ENCODE measurements at regions not wholly inside any gene's neighbourhood (a gene's known extent, or its start where the extent isn't known, plus 50 kb on each side); places are given as distances from the start of the nearest gene placed in this dataset.
"Not testable (repeated sequence)": the region's sequence is repeated elsewhere in the genome, so short reads cannot be mapped to it uniquely, and the experiment has no call there.

DNA sequence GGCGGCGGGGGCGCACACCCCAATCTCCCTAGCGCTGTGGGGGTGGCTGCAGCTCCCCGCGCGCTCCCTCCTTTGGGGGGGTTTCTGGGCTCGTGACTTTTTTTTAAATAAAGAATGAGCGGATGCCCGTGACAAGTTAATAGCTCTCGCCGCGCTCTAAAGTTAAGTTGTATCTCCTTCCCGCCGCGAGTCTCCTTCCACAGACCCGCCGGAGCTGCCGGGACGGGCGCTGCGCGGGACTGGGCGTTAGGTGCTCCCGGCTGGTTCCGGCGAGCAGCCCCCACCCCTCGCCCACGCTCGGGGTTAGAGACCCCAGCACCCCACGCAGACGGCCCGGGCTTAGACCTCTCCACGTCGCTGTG lies 82.6 kb upstream of the HMGA2 start:
- no peak for DNase-seq

DNA sequence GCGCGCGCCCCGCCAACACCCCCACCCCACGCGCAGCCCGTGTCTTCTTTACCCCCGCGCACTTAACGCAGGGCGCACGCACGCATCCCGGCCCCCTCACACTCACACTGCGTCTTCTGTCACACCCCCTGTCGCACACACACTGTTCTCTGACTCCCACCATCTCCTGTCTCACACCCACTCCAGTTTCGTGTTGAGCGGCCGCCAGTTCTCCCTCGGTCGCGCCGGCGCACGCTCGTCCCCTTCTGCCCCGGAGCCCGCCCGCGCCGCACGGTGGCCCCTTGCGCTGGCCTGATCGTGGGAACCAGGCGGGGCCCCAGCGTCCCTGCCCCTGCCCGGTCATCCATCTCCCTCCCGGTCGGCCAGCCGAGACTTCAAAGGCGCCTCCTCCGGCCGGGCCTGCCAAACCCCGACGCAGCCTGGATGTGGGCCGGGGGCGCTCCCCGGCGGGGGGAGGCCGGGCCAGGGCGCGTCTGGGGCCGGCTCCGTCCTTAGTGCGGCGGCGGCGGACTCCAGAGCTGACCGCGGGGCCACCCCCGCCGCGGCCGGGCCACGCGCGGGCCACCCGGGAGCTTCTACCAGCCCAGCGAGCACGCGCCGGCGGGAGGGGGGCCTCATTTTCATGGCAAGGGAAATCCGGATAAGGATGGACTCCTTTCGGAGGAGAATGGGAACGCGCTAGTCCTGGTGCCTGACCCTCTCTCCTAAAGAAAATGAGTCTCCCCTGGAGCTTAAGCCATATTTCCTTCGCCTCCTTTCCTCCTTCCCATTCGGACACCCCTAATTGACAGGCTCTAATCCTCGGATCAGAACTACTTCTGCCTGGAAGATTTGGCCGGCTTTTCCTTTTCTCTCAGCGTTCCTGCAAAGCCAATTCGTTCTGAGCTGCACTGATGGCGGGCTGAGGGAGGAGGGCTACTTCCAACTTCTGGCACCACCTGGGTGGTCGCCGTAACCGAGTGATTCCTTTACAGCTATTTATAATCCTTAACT lies 82.0 kb upstream of the HMGA2 start:
- peak; percentile 26 for DNase-seq

DNA sequence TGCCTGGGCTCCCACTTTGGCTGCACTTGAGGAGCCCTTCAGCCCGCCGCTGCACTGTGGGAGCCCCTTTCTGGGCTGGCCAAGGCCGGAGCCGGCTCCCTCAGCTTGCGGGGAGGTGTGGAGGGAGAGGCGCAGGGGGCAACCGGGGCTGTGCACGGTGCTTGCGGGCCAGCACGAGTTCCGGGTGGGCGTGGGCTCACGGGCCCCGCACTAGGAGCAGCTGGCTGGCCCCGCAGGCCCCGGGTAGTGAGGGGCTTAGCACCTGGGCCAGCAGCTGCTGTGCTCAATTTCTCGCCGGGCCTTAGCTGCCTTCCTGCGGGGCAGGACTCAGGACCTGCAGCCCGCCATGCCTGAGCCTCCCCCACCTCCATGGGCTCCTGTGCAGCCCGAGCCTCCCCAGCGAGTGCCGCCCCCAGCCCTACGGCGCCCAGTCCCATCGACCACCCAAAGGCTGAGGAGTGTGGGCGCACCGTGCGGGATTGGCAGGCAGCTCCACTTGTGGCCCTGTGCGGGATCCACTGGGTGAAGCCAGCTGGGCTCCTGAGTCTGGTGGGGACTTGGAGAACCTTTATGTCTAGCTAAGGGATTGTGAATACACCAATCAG lies 79.9 kb upstream of the HMGA2 start:
- not testable (repeated sequence) for DNase-seq

DNA sequence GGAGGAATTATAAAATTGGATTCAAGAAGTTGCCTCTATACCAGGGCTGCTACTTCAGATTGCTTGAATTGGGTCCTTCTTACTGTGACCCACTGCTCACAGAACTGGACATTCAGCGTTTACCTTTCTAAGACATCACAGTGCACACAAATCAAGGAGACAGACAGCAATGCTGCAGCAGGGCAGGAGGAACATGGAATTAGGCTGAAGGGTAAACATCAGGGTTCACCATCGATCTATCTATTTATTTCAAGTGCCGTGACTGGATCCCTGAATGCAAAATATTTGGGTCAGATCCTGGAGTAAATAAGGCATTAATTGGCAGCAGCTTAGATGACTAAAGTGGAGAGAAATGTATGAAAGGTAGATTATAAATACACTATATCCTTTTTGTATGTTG lies 76.9 kb upstream of the HMGA2 start:
- no peak for DNase-seq

DNA sequence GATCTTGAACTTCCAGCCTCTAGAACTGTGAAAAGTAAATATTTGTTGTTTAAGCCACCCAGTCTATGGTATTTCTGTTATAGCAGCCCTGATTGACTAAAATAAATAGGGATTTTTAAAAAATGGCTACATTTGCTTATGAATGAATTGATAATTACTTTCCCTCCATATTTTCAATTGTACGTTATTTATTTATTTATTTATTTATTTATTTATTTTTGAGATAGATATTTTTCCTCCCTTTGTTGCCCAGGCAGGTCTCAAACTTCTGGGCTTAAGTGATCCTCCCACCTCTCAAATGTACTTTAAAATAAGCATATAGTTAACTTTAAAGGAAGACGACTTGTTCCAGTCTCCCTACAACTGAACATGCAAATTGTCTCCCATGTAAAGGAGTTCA lies 76.0 kb upstream of the HMGA2 start:
- no peak for DNase-seq

DNA sequence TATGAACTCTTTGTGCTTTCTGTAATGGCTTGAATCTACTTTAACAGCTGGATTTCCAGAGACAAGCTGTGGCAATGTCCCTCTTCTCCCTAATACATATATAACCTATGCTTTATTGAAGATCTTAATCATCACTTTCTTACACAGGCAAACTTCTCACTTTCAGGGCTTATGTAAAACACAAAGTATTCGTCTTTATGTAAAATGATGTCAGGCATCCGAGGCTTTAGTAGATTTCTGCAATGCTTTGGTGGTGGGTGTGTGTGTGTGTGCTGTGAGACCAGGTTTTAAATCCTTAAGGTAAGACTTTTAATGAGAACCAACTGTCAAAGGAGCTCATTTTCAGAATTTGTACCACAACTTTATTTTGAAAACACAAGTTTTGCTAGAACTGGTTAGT lies 70.0 kb upstream of the HMGA2 start:
- no peak for DNase-seq

DNA sequence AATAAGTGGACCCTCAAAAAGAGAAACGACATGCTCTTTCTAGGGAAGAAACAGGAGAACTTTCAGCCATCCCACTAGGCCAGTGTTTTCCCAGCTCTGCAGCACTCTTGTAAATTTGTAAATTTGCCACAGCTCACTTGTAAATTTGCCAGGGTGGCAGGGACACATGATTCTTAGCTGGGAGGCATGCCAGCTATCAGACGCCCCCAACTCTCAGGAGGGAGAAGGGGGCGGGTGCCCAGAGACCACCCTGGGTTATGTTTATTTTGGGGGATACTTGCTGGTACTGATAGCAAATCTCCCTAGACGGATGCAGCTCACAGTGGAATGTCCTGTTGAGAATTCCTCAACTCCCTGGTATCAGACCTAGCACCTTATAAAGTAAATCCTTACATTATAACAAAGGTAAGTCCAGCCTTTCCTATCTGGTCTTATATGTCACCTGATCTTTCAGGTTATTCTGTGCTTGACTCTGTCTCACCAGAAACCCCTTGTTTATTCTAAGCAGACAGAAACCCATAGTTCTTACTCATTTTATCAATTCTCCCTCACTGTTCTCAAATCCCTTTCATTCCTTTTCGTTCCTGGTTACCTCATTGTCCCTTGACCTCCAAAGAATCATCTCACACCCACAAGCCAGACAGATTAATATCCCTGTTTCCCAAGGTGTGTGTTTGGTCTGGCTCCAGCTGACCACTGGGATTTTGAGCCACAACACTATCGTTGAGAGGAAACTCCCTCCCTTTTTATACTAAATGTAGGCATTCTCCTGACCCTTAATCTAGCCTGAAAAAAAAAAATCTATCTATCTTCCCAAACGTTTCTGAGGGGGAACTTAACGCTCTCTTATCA lies 69.3 kb upstream of the HMGA2 start:
- no peak for DNase-seq

DNA sequence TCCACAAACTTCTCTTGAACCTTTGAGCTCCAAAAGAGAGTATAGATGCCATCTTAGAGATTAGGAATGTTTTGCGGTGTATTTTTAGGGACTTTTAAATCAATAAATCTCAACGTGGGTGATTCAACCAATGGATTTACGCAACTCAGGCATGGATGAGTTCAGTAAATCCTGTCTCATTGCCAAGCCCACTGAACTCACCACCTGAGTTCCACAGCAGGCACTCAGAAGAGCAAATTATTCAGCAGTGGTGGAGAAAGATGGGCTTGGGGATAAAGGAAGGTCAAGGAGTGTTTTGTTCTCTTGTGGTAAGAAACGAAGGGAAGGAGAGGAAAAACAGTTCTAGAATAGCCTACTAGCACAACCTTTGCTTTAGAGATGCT lies 68.7 kb upstream of the HMGA2 start:
- DNase-seq, result no peak

DNA sequence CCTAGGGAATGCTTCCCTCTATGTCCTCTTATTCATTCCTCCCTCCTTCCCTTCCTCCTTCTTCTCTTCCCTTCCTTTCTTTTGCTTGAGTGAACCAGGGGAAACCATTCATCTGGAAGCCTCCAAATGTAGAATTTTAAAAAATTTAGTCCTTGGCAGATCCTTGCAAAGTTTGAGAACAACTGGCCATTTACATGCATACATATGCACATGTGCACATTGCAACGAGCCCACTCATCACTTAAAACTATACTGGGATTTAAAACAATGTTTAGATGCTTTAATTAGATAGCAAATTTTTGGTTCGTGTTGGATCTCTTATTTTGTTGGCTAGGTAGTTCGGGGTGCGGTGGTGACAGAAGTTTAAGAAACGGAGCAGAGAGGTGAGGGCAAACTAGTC lies 68.0 kb upstream of the HMGA2 start:
- DNase-seq, result no peak

DNA sequence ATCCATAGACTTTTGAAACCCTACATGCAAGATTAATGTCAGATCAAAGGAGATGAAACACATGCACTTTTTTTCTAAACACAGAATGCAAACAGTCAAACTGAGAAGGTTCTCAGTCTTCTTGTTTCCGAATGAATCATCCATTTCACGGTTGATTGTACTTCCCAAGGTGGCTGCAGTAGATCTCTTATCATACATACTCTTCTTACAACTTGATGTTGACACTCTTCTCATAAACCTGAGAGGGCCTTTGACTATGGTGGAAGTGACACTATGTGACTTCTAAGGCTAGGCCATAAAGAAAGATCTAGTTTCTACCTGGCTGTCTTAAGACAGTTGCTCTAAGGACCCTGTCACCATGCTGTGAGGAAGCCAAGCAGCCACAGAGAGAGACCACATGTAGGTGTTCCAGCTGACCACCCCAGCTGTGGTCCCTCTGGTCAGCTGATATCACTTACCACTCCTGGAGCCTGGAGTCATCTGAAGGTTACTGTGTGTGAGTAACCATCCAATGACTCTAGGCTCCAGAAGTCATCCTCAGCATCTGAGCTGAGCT lies 67.2 kb upstream of the HMGA2 start:
- DNase-seq, result no peak

DNA sequence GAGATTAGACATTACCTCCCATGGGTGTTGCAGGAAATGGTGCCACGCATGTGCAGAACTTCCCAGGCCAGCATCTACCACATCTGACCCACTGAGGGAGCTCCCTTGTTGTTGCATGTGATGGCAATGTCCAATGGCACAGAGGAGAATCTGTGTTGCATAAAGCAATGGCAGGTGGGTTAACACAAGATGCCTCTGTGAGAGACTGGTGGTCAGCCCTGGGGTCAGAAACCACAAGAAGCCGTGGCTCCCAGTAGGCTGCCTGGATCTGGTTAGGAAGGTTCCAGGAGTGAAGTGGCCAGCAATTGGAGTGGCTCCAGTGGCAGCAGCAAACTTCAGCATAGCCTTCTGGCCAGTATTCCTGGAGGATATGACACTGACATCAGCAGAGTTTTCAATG lies 65.9 kb upstream of the HMGA2 start:
- no peak for DNase-seq

DNA sequence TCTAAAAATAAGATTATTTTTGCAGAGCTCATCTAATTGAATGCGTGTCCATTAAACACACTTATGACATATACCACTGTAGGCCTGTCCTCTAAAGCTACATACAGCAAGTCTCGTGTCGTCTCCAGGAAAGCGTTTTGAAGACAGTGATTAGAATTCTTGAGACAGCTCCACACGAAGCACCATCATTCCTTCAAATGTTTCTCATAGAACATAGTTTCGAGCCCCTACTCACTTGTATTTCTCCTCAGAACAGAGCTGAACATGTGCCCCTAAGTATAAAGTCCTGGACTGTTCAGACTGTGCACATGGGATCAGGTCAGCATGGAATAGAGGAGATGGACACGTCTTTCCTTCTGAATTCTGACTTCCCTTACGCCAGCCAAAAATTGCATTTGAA lies 64.5 kb upstream of the HMGA2 start:
- DNase-seq, result no peak

DNA sequence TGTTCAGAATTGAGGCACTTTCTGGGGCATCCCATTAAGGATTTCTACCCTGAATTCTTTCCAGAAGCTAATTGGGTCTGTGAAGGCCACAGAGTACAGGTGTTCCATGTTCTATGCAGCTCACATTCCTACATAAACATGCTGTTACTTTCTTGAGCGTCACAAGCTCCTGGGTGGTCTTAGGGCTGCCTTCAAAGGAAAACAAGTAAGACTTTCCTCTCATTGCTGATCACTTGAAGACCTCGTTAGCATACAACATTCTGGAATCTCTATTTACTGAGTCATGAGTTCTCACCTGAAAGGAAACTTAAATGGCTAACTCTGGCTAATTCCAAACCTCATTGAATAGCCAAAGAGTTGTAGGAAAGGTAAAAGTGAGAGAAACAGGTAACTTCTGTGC lies 63.0 kb upstream of the HMGA2 start:
- no peak for DNase-seq

DNA sequence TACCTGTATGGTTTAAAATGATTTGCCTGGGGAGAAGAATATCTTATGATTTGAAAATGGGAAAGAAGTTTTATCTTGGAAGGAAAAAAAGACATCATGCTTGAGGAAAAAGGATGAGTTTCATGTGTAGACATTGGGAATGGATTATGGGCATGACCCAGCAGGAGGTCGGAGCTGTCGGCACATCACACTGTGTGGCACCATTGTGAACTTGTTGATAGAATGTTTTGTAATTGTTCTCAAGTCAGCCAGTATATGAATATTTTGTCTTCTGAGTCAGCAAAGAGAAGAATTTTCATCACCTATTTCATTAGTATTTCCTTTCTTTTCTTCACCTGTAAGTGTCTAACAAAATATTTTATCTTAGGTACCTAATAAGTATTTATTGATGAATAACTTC lies 60.0 kb upstream of the HMGA2 start:
- no peak for DNase-seq

DNA sequence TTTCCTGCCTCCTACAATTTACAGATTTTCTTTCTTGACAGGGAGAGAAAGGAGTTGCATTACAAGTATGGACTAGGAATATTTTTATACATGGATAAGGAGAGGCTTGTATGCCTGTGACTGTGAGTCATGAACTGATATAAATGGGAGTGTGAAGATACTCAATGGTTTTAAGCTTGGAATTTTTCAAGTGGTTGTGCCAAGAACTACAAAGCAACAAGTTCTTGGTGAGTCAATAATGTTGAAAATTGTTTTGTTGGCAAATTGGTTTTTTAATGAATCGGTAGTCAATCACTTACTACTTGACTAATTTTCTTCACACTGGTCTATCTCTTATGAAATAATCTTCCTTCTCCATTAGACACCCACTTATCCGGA lies 58.9 kb upstream of the HMGA2 start:
- no peak for DNase-seq

DNA sequence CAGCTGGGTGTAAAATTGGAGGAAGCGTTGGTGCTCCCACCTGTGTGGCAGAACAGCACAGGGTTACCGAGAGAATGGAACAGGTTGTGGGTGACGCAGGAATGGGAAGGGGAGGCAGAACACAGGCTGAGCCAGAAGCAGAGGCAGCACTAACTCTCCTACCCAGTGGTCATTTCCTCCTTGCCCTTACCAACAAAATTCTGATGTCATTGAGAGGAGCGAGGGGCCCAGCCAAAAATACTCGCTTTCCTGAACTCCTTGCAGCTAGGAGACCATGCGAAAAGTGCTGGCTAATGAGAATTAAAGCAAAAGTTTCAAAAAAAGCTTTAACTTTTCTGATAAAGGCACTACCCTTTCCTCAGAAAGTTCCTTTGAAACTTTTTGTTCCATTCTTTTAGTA lies 54.4 kb upstream of the HMGA2 start:
- no peak for DNase-seq
